Subcutaneous abdominal adipose tissue (tissue), 5 donors: ENCODE measurements at regions not wholly inside any gene's neighbourhood (a gene's known extent, or its start where the extent isn't known, plus 50 kb on each side); places are given as distances from the start of the nearest gene placed in this dataset.

Experiments used
- H3K27ac ChIP-seq: one replicate; pipeline ENCODE4 v1.7.0; 2013; ENCODE audit warnings: low read depth, mild to moderate bottlenecking, inconsistent platforms, low read length, moderate library complexity
- H3K27me3 ChIP-seq, 5 donors: one replicate each; pipeline ENCODE4 v1.7.0; 2013; ENCODE audit warnings: low read length in 5 of 5, inconsistent platforms in 1 of 5; ENCODE audit not compliant: control insufficient read depth in 5 of 5, insufficient read depth in 4 of 5
- H3K36me3 ChIP-seq, 5 donors: one replicate each; pipeline ENCODE4 v1.7.0; 2013; ENCODE audit warnings: low read length in 5 of 5; ENCODE audit not compliant: control insufficient read depth in 5 of 5, insufficient read depth in 5 of 5
- H3K4me1 ChIP-seq, 5 donors: one replicate each; pipeline ENCODE4 v1.7.0; 2013; ENCODE audit warnings: low read length in 5 of 5, mild to moderate bottlenecking in 3 of 5, moderate library complexity in 1 of 5; ENCODE audit not compliant: control insufficient read depth in 5 of 5, insufficient read depth in 5 of 5
- H3K4me3 ChIP-seq, 5 donors: one replicate each; pipeline ENCODE4 v1.7.0; 2013; ENCODE audit warnings: low read length in 5 of 5, low read depth in 1 of 5
- H3K9ac ChIP-seq, 5 donors: one replicate each; pipeline ENCODE4 v1.7.0; 2013; ENCODE audit warnings: low read length in 5 of 5, mild to moderate bottlenecking in 4 of 5, moderate library complexity in 3 of 5
- H3K9me3 ChIP-seq, 5 donors: one replicate each; pipeline ENCODE4 v1.7.0; 2013; ENCODE audit warnings: low read length in 5 of 5; ENCODE audit not compliant: control insufficient read depth in 5 of 5
- donor health status: healthy.
- donor health status: healthy.
- donor health status: healthy.
- donor health status: healthy.
- donor health status: healthy.

- Histone ChIP-seq H3K27me3 (peaks cover 0 to 10% (median 6%) of the 10 kb centered on the region in 5 donors), H3K4me1 (no peaks in the 10 kb centered on the region), H3K9me3 (no peaks in the 10 kb centered on the region), H3K36me3 (no peaks in the 10 kb centered on the region), H3K4me3 (no peak overlapping the region), H3K27ac (no peak overlapping the region), H3K9ac (no peak overlapping the region)
Measured at GRCh38 chr19:13611596-13611995, 105.3 kb upstream of the CACNA1A start.

- no peaks in the 10 kb centered on the region for H3K4me1 ChIP-seq
- no peaks in the 10 kb centered on the region for H3K36me3 ChIP-seq
- H3K9ac ChIP-seq: no peak overlapping the region
- no peaks in the 10 kb centered on the region for H3K9me3 ChIP-seq
- peaks cover 0 to 9% (median 5%) of the 10 kb centered on the region in 5 donors for H3K27me3 ChIP-seq
- H3K27ac ChIP-seq: no peak overlapping the region
- H3K4me3 ChIP-seq: no peak overlapping the region
Measured at GRCh38 chr19:13610039-13610691, 103.9 kb upstream of the CACNA1A start.

GRCh38 chr19:13606156-13606555 is 99.9 kb upstream of the CACNA1A start:
- Histone ChIP-seq H3K9ac (no peak overlapping the region), H3K4me3 (no peak overlapping the region), H3K36me3 (no peaks in the 10 kb centered on the region), H3K27ac (no peak overlapping the region), H3K27me3 (peaks cover 0 to 6% (median 2%) of the 10 kb centered on the region in 5 donors), H3K9me3 (no peaks in the 10 kb centered on the region), H3K4me1 (no peaks in the 10 kb centered on the region)

GRCh38 chr19:13604902-13605586 is 98.8 kb upstream of the CACNA1A start:
- Histone ChIP-seq H3K9me3 (no peaks in the 10 kb centered on the region), H3K27me3 (peaks cover 0 to 6% (median 2%) of the 10 kb centered on the region in 5 donors), H3K9ac (no peak overlapping the region), H3K36me3 (no peaks in the 10 kb centered on the region), H3K27ac (no peak overlapping the region), H3K4me3 (no peak overlapping the region), H3K4me1 (no peaks in the 10 kb centered on the region)

- Histone ChIP-seq H3K4me3 (no peak overlapping the region), H3K4me1 (no peaks in the 10 kb centered on the region), H3K9ac (no peak overlapping the region), H3K27ac (no peak overlapping the region), H3K36me3 (no peaks in the 10 kb centered on the region), H3K27me3 (peaks cover 0 to 7% (median 2%) of the 10 kb centered on the region in 5 donors), H3K9me3 (no peaks in the 10 kb centered on the region)
Measured at GRCh38 chr19:13600802-13601201, 94.5 kb upstream of the CACNA1A start.

GRCh38 chr19:13600091-13600490 is 93.8 kb upstream of the CACNA1A start:
- no peaks in the 10 kb centered on the region for H3K36me3 ChIP-seq
- no peak overlapping the region for H3K9ac ChIP-seq
- no peak overlapping the region for H3K4me3 ChIP-seq
- H3K4me1 ChIP-seq: no peaks in the 10 kb centered on the region
- H3K27ac ChIP-seq: no peak overlapping the region
- no peaks in the 10 kb centered on the region for H3K9me3 ChIP-seq
- H3K27me3 ChIP-seq: peaks cover 0 to 9% (median 2%) of the 10 kb centered on the region in 5 donors

- H3K4me3 ChIP-seq: no peak overlapping the region
- H3K4me1 ChIP-seq: no peaks in the 10 kb centered on the region
- no peak overlapping the region for H3K9ac ChIP-seq
- peaks cover 0 to 9% (median 2%) of the 10 kb centered on the region in 5 donors for H3K27me3 ChIP-seq
- no peak overlapping the region for H3K27ac ChIP-seq
- H3K36me3 ChIP-seq: no peaks in the 10 kb centered on the region
- H3K9me3 ChIP-seq: no peaks in the 10 kb centered on the region
Measured at GRCh38 chr19:13599681-13600080, 93.4 kb upstream of the CACNA1A start.

- Histone ChIP-seq H3K27me3 (peaks cover 0 to 9% (median 2%) of the 10 kb centered on the region in 5 donors), H3K9me3 (no peaks in the 10 kb centered on the region), H3K27ac (no peak overlapping the region), H3K9ac (no peak overlapping the region), H3K36me3 (no peaks in the 10 kb centered on the region), H3K4me1 (no peaks in the 10 kb centered on the region), H3K4me3 (no peak overlapping the region)
Measured at GRCh38 chr19:13598098-13598497, 91.8 kb upstream of the CACNA1A start.

- H3K4me1 ChIP-seq: no peaks in the 10 kb centered on the region
- peaks cover 0 to 9% (median 2%) of the 10 kb centered on the region in 5 donors for H3K27me3 ChIP-seq
- no peak overlapping the region for H3K4me3 ChIP-seq
- no peaks in the 10 kb centered on the region for H3K36me3 ChIP-seq
- no peak overlapping the region for H3K9ac ChIP-seq
- no peaks in the 10 kb centered on the region for H3K9me3 ChIP-seq
- H3K27ac ChIP-seq: no peak overlapping the region
Measured at GRCh38 chr19:13597640-13598039, 91.4 kb upstream of the CACNA1A start.

GRCh38 chr19:13588957-13589833 is 82.9 kb upstream of the CACNA1A start:
- Histone ChIP-seq H3K27ac (no peak overlapping the region), H3K4me3 (no peak overlapping the region), H3K9ac (no peak overlapping the region), H3K9me3 (no peaks in the 10 kb centered on the region), H3K4me1 (peaks cover 0 to 6% (median 2%) of the 10 kb centered on the region in 5 donors), H3K36me3 (no peaks in the 10 kb centered on the region), H3K27me3 (peaks cover 3 to 10% (median 5%) of the 10 kb centered on the region in 5 donors)
